HCEC 1CT (cell line): ENCODE measurements at regions not wholly inside any gene's neighbourhood (a gene's known extent, or its start where the extent isn't known, plus 50 kb on each side); places are given as distances from the start of the nearest gene placed in this dataset.

ENCODE experiments used
- DNase-seq: peaks from one replicate; pipeline ENCODE4 v3.0.0-alpha.2; 2017

DNA sequence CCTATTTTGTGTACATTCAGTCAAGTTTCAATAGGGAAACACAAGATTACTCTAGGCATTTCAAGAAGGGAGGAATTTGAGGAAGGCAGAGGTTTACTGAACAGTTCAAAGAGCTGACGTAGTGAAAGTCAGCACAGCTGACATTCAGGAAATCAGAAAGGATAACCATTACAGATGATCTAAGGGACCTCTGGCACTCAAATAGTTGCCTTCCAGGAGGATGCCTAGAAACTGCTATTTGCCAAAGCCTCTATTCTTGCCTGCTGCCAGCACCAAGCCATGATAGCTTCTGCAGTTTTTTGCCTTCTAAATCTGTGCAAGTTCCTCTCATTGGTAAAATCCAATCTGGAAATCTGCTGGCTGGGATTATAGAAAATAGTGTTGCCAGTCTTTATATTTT, 373.1 kb downstream of the CSNK1G3 start:
- DNase-seq: no peak

DNA sequence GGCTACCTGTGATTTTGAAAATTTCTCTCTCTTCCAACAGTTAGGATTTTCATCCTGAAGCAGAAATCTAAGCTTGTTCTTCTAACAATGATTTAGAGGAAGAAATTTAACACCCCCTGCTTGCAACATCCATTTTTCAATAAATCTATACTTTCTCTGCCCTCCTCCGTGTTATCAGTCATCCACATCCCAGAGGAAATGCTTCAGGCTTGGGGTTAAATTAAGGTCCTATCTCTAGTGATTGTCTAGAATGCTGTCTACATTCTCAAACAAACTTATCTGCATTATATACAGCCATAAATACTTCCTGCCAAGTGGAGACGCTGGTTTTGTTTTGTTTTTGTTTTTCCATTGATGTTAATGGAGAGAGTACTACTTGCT, 371.0 kb downstream of the CSNK1G3 start:
- DNase-seq: no peak

DNA sequence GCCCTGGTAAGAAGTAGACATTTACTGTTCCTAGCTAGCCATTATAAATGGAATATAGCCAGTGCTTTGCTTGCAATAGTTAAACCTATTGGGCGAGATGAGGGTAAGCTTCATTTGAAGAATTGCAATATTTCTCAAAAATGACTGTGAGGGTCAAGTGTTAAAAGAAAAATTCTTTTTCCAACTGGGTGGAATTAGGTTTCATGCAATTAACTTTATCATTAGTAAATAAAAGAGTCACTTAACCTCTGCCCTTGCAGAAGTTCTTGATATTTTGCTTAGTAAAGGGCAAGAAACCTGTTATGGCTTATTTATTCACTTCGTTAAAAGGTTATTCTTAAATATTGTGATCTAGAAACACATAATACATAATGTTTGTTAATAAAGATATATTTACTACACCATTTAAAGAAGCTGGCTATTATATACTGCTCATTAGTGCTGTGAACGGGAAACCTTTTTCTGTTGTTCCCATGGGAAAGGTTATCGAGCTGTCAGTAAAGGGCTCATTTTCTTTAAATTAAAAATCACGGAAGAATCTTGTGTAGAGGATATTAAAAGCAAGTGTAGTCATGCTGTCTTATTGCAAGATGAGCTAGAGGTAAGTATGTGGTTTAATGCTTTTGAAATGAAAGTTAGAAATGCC, 370.5 kb downstream of the CSNK1G3 start:
- no peak for DNase-seq

DNA sequence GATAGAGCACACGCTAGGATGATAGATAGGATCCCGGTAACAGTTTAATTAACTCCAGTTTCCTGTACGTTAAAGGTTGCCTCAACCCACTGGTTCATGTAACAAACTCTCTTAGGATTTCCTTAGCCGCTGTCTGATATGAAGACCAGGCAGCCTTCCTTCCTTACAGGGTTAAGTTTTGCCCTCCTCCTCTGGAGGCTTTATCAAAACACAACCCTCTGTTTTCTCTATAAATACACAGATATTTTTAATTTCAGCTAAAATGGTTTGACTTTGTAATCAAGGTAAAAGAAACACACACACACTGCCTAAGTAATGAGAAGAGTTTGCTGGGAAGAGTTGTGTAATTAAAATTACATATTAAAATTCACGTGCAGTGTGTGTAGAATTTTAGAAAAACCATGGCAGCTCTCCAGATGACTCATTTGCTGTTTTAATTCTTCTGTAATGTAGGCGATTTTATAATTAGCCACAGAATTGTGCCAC, 369.8 kb downstream of the CSNK1G3 start:
- DNase-seq: no peak

GRCh38 chr5:123880875-123881274, 368.9 kb downstream of the CSNK1G3 start:
- DNase-seq: no peak

DNA sequence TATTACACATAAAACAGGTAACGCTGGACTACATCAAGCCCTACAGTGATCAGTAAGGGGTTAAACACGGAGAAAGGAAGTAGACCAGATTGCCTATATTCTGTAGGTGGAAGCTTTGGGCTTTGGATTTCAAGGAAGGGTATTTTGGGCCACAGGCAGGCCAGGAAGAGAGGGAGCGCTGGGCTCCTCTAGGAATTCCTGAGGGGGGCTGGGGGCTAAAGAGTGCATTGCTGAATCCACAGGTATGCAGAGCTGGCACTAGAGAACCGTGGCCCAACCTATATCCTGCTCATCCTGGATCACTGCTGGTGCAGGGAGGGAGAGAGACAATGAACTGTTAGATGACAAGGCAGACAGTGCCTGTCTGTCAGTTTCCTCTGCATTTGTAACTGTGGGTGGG, 367.1 kb downstream of the CSNK1G3 start:
- no peak for DNase-seq

DNA sequence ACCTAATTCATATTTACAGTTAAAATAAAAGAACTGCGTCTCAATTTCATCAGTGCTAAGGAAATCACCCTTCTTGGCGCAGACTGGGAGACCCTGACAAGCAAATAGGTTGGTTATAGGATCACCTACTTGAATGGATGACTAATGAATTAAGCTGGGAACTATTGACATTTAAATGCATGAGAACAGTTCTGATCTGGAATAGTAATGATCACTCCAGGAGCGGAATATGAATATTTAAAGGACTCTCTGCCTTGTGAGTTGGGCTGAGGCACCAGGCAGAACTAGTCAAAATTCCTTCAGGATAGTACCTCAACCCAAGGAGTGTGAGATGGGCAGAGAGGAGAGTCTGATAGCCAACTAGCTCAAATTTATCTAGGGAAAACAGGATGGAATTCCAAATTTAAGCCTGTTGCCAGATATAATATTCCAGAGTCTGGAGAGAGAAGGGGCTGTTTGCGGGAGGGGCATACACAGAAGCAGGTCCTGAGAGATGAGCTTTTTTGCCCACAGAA, 364.4 kb downstream of the CSNK1G3 start:
- no peak for DNase-seq

DNA sequence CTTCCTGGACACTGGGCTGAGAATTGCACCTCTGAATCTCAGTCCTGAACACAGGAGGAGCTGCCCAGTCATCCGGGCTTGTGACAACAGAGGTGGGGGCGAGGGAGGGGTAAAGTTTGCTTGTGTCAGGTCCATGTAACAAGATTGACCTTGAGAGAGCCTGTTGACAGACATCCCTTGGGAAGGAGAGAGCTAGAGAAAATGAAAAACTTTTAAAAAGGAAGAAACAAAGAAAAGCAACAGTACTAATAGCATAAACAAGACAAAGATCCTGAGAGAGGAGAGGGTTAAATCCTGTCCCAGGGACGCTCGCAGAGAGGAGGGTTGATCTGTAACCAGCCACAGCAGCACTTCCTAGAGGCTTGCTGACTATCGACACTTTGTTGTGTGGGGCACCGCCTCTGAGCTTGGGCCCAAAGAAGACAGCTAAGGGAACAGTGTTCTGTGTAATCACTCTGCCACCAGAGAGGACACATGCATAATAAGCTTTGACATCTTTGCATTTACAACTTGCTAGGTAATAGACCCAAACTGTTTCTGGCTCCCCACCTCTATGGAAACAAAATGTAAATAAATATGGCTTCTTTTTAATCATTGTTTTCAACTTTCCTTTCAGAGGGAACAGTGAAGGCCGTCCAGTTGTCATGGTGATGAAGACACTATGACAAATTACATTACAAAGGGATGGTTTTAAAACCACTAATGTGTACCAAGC, 363.7 kb downstream of the CSNK1G3 start:
- DNase-seq: no peak

GRCh38 chr5:123874600-123875201, 362.7 kb downstream of the CSNK1G3 start:
- DNase-seq: no peak

GRCh38 chr5:123873846-123874245, 361.9 kb downstream of the CSNK1G3 start:
- no peak for DNase-seq

DNA sequence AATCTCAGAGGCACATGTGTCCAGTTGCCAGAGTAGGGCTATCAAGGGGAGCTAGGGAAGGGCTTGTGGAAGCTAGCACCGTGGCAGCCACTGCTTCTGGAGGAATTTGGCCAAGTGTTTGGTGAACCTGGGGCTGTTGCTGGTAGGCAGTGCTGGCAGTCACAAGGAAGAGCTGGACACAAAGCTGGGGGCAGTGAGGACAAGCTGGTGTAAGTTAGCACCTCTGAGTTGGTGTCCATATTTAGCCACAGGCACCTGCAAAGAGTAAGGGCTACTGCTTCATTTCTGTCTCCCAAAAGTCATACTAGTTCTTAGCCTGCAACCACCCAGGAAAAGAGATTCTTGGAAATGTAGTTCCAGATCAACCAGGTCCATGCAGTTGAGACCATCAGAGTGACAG, 359.4 kb downstream of the CSNK1G3 start:
- no peak for DNase-seq

DNA sequence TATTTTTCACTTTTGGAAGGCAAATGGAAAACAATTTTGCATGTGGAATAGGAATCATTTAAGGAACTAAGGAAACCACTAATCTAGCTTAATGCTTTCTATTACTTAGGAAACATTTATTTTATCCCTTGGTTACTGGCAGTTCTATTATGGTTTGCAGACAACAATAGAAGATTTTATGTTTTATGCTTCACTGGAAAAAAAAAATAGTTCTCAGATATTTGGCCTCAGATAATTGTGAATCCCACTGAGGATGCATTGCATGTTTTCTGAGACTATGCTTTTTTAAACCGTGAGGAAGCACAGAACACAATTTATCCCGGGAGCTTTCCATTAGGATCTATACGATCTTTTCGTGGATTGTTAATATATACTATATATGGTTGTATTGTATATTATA, 356.9 kb downstream of the CSNK1G3 start:
- no peak for DNase-seq

GRCh38 chr5:123868267-123868666, 356.3 kb downstream of the CSNK1G3 start:
- no peak for DNase-seq

GRCh38 chr5:123865641-123866040, 353.7 kb downstream of the CSNK1G3 start:
- DNase-seq: no peak

DNA sequence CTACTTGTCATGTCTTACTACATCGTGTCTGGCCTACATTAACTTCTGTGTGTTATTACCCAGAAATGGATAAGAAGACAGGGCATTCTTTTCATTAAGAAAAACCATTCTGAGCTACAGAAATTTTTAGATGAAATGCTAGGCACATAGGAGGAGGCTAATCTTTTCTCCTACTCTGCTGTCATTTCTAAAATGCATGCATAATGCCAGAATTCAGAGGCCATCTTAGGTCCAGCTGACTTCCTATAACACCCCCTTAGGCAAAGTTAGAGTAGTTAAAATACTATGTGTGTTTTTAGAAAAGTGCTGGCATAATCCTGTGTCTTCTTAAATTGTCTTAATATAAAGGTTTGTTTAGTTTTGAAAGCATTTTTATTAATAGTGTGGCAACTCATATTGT, 352.6 kb downstream of the CSNK1G3 start:
- DNase-seq: no peak

- no peak for DNase-seq
Measured at GRCh38 chr5:123858938-123859337, 347.0 kb downstream of the CSNK1G3 start.

- no peak for DNase-seq
Measured at GRCh38 chr5:123856766-123857165, 344.8 kb downstream of the CSNK1G3 start.

GRCh38 chr5:123855609-123856008, 343.6 kb downstream of the CSNK1G3 start:
- DNase-seq: no peak

- no peak for DNase-seq
Measured at GRCh38 chr5:123845356-123846100, 333.6 kb downstream of the CSNK1G3 start.

GRCh38 chr5:123844873-123845272, 332.9 kb downstream of the CSNK1G3 start:
- DNase-seq: no peak

DNA sequence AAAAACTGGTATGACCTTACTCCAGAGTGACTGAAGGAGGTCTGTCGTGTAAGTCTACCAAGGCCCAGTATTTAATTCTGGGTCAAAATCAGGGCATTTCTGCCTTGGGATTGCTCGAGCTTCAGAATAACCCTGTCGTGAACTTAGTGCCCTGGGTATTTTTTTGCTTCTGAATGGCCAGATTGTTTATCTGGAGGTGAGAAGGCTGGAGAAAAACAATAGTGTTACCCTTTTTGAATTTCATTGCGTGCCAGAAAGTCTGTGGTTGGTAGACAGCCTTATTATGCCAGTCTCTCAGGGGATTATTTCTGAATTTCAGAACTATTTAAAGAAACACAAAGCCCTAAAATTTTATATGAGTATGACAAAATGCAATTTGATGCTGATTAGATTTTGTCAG, 323.4 kb downstream of the CSNK1G3 start:
- no peak for DNase-seq

GRCh38 chr5:123830575-123830974, 318.6 kb downstream of the CSNK1G3 start:
- no peak for DNase-seq

- no peak for DNase-seq
Measured at GRCh38 chr5:123827811-123828210, 315.8 kb downstream of the CSNK1G3 start.
